IMR-90 (cell line): ENCODE measurements at regions not wholly inside any gene's neighbourhood (a gene's known extent, or its start where the extent isn't known, plus 50 kb on each side); places are given as distances from the start of the nearest gene placed in this dataset.

ENCODE experiments used
- ATAC-seq: fragments of 200-7000 bp; cut with Tn5 transposase; 2 replicates; pipeline ENCODE4 v1.9.1; 2020; ENCODE audit warnings: low read depth, mild to moderate bottlenecking, moderate library complexity
- BruUV-seq: library from RNA; stranded (reverse); fragments of 400-500 nt; replicated peaks from 2 replicates; lab custom pipeline; 2021; lab: Mats Ljungman, UMichigan
- CTCF ChIA-PET: fragments of 300-600 bp; formaldehyde crosslinking; extraction: SDS; loops from one replicate; lab custom pipeline; 2021; ENCODE audit warnings: antibody characterized with exemption; lab: Yijun Ruan, JAX
- POLR2A ChIA-PET: fragments of 300-600 bp; sonication (Branson Sonifier 250); formaldehyde crosslinking; loops from one replicate; lab custom pipeline; 2022; ENCODE audit warnings: antibody characterized with exemption; ENCODE audit not compliant: unreplicated experiment; lab: Charles Lee
- DNase-seq: peaks from one replicate; pipeline ENCODE4 v3.0.0; 2013
- H2AFZ ChIP-seq: replicated peaks from 2 replicates; pipeline ENCODE3; 2013; ENCODE audit warnings: low read length, mild to moderate bottlenecking; ENCODE audit not compliant: poor library complexity
- H2AK5ac ChIP-seq: 2 replicates; pipeline ENCODE4 v1.6.1; 2013; ENCODE audit warnings: low read depth, low read length, inconsistent platforms
- H2AK9ac ChIP-seq: replicated peaks from 2 replicates; pipeline ENCODE3; 2013; ENCODE audit warnings: mild to moderate bottlenecking, low read depth, low read length, moderate library complexity; ENCODE audit not compliant: poor library complexity
- H2BK120ac ChIP-seq: 2 replicates; pipeline ENCODE4 v1.6.1; 2013; ENCODE audit warnings: low read depth, low read length, inconsistent platforms
- H2BK15ac ChIP-seq: 3 replicates; pipeline ENCODE4 v1.6.1; 2013; ENCODE audit warnings: low read depth, low read length, inconsistent platforms
- H2BK20ac ChIP-seq: 2 replicates; pipeline ENCODE4 v1.6.1; 2013; ENCODE audit warnings: low read depth, mild to moderate bottlenecking, inconsistent platforms, low read length, moderate library complexity
- H2BK5ac ChIP-seq: 2 replicates; pipeline ENCODE4 v1.6.1; 2013; ENCODE audit warnings: mild to moderate bottlenecking, low read depth, low read length, inconsistent platforms; ENCODE audit not compliant: poor library complexity, severe bottlenecking
- H3K14ac ChIP-seq: replicated peaks from 2 replicates; pipeline ENCODE4 v1.6.1; 2013; ENCODE audit warnings: low read depth, low read length, inconsistent platforms
- H3K18ac ChIP-seq: 2 replicates; pipeline ENCODE4 v1.6.1; 2013; ENCODE audit warnings: low read depth, low read length, control low read depth
- H3K23ac ChIP-seq: 2 replicates; pipeline ENCODE4 v1.6.1; 2013; ENCODE audit warnings: low read depth, low read length, inconsistent platforms
- H3K27ac ChIP-seq: 2 replicates; pipeline ENCODE4 v1.5.1; 2013; ENCODE audit warnings: mild to moderate bottlenecking, control low read depth, low read length; ENCODE audit not compliant: insufficient read depth
- H3K27me3 ChIP-seq: 2 replicates; pipeline ENCODE4 v1.6.1; 2013; ENCODE audit warnings: low read length; ENCODE audit not compliant: control insufficient read depth, insufficient read depth
- H3K36me3 ChIP-seq: 2 replicates; pipeline ENCODE4 v1.6.1; 2013; ENCODE audit warnings: low read length, mixed read lengths; ENCODE audit not compliant: control insufficient read depth, insufficient read depth
- H3K4ac ChIP-seq: 2 replicates; pipeline ENCODE4 v1.6.1; 2013; ENCODE audit warnings: low read depth, low read length, inconsistent platforms
- H3K4me1 ChIP-seq: 2 replicates; pipeline ENCODE4 v1.6.1; 2013; ENCODE audit warnings: low read length, mixed read lengths; ENCODE audit not compliant: control insufficient read depth, insufficient read depth
- H3K4me2 ChIP-seq: 2 replicates; pipeline ENCODE4 v1.6.1; 2013; ENCODE audit warnings: low read depth, mild to moderate bottlenecking, control low read depth, low read length, moderate library complexity
- H3K4me3 ChIP-seq: 2 replicates; pipeline ENCODE4 v1.5.1; 2013; ENCODE audit warnings: low read depth, mild to moderate bottlenecking, control low read depth, low read length, moderate library complexity; ENCODE audit not compliant: insufficient read depth
- H3K56ac ChIP-seq: 2 replicates; pipeline ENCODE4 v1.6.1; 2013; ENCODE audit warnings: low read length, inconsistent platforms; ENCODE audit not compliant: insufficient read depth; ENCODE audit errors: extremely low read depth
- H3K79me1 ChIP-seq, 2 experiments: 2 replicates each; pipeline ENCODE4 v1.6.1; 2013; ENCODE audit warnings: low read length in 2 of 2, inconsistent platforms in 1 of 2, low read depth in 1 of 2
- H3K9ac ChIP-seq: 2 replicates; pipeline ENCODE4 v1.6.1; 2013; ENCODE audit warnings: low read depth, low read length, control low read depth
- H3K9me1 ChIP-seq: 2 replicates; pipeline ENCODE4 v1.6.1; 2013; ENCODE audit warnings: low read length, inconsistent platforms; ENCODE audit not compliant: insufficient read depth
- H3K9me3 ChIP-seq: 2 replicates; pipeline ENCODE4 v1.6.1; 2013; ENCODE audit warnings: low read length; ENCODE audit not compliant: control insufficient read depth, insufficient read depth
- H4K20me1 ChIP-seq: 2 replicates; pipeline ENCODE4 v1.6.1; 2013; ENCODE audit warnings: low read length, inconsistent platforms; ENCODE audit not compliant: insufficient read depth
- H4K5ac ChIP-seq: 2 replicates; pipeline ENCODE4 v1.6.1; 2013; ENCODE audit warnings: mild to moderate bottlenecking, low read depth, low read length, control low read depth
- H4K8ac ChIP-seq, 2 experiments: 2 replicates each; pipeline ENCODE4 v1.6.1; 2013; ENCODE audit warnings: low read depth in 2 of 2, low read length in 2 of 2, control low read depth in 1 of 2, inconsistent platforms in 1 of 2
- H4K91ac ChIP-seq: 2 replicates; pipeline ENCODE4 v1.6.1; 2013; ENCODE audit warnings: low read depth, low read length, inconsistent platforms; ENCODE audit not compliant: insufficient read depth
- BHLHE40 ChIP-seq: fragments of 150-350 bp; IDR thresholded peaks from 2 replicates; pipeline ENCODE4 v1.6.1; 2016; ENCODE audit warnings: mild to moderate bottlenecking, low read depth, low read length
- CEBPB ChIP-seq: IDR thresholded peaks from 2 replicates; pipeline ENCODE4 v1.6.1; 2012; ENCODE audit warnings: low read depth, low read length, improper control_type of control experiment
- FOS ChIP-seq: fragments of 150-350 bp; IDR thresholded peaks from 2 replicates; pipeline ENCODE4 v1.6.1; 2016; ENCODE audit warnings: low read depth, low read length
- MAFK ChIP-seq: IDR thresholded peaks from 2 replicates; pipeline ENCODE4 v1.6.1; 2012; ENCODE audit warnings: low read depth, low read length, improper control_type of control experiment
- MAZ ChIP-seq: IDR thresholded peaks from 2 replicates; pipeline ENCODE4 v1.6.1; 2012; ENCODE audit warnings: low read depth, mild to moderate bottlenecking, low read length, improper control_type of control experiment, moderate library complexity, borderline replicate concordance
- NFE2L2 ChIP-seq: fragments of 150-350 bp; IDR thresholded peaks from 2 replicates; pipeline ENCODE4 v1.6.1; 2016; ENCODE audit warnings: low read depth, mild to moderate bottlenecking, low read length
- RFX5 ChIP-seq: IDR thresholded peaks from 2 replicates; pipeline ENCODE4 v1.8.0; 2012; ENCODE audit warnings: low read depth, mild to moderate bottlenecking, low read length, moderate library complexity
- WGBS, 2 experiments: methylation state at CpG; one replicate each; pipeline versions ENCODE4 v1.1.5 to v1.1.7; 2013; ENCODE audit warnings: missing lambda C conversion rate in 2 of 2; ENCODE audit not compliant: insufficient read length in 1 of 2; ENCODE audit errors: extremely low coverage in 2 of 2; 5-methylcytosine and 5-hydroxymethylcytosine counted together
- dilution Hi-C: fragments of 300-500 bp; cut with HindIII; formaldehyde crosslinking; loops from one replicate; pipeline ENCODE4 v1.14.3; 2018; ENCODE audit warnings: low sequenced_read_pairs; ENCODE audit not compliant: unreplicated experiment
- in situ Hi-C: fragments of 300-500 bp; cut with MboI; formaldehyde crosslinking; loops from 3 replicates; pipeline ENCODE4 v1.14.3; 2019; ENCODE audit warnings: low sequenced_read_pairs, inconsistent platforms, mixed read lengths
- intact Hi-C: fragments of 100-400 bp; cut with micrococcal nuclease; formaldehyde crosslinking; loops from 2 replicates; pipeline ENCODE4 v1.10.0; 2022
- TF ChIP-seq, protein P1 (sequence below): fragments of 150-350 bp; IDR thresholded peaks from 2 replicates; pipeline ENCODE4 v1.6.1; 2017; ENCODE audit warnings: mild to moderate bottlenecking, antibody characterized with exemption, low read length, low read depth

DNA sequence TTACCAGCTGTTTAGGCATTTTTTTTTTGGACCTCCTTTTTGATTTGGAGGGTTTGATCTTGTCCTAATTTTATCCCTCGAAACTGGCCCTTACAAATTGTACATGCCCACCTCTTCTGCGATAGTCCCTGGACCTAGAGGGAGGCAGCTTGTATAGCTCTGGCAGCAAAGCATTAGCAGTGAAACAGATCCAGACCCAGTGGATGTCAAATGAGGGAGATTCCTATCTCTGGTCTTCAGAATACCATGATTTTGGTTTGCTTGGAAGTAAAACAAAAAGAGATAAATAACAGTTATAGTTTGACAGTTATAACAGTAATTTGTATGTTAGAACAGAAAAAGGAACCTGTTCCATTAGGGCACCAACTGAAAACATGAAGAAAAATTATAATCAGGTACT is 123.6 kb downstream of the MIS18A start:
- H2BK120ac ChIP-seq, result no peak overlapping the region
- no peak overlapping the region for H2AK5ac ChIP-seq
- no peak overlapping the region for H3K56ac ChIP-seq
- H3K36me3 ChIP-seq, result no peaks in the 10 kb centered on the region
- intact Hi-C loops (no loop called here), dilution Hi-C loops (no loop called here), in situ Hi-C loops (no loop called here)
- no peak overlapping the region for H3K4ac ChIP-seq
- no peak overlapping the region for H4K8ac ChIP-seq
- no peaks in the 10 kb centered on the region for H3K79me1 ChIP-seq
- no peaks in the 10 kb centered on the region for H4K20me1 ChIP-seq
- ChIA-PET POLR2A (no interaction called here), CTCF (no interaction called here)
- no peak overlapping the region for H3K4me3 ChIP-seq
- no peak overlapping the region for H3K9ac ChIP-seq
- H4K91ac ChIP-seq, result no peak overlapping the region
- H3K27ac ChIP-seq, result no peak overlapping the region
- H3K9me1 ChIP-seq, result no peaks in the 10 kb centered on the region
- ATAC-seq, result no peak
- H3K14ac ChIP-seq, result no peak overlapping the region
- peaks cover 1% of the 10 kb centered on the region; the same call in 1 of the 2 replicates for H3K27me3 ChIP-seq
- H2BK15ac ChIP-seq, result no peak overlapping the region
- H2BK20ac ChIP-seq, result no peak overlapping the region
- H3K9me3 ChIP-seq, result no peaks in the 10 kb centered on the region
- TF ChIP-seq RFX5 (no peak), FOS (no peak), MAZ (no peak), MAFK (no peak), BHLHE40 (no peak), NFE2L2 (no peak), CEBPB (no peak)
- TF ChIP-seq, protein P1, sequence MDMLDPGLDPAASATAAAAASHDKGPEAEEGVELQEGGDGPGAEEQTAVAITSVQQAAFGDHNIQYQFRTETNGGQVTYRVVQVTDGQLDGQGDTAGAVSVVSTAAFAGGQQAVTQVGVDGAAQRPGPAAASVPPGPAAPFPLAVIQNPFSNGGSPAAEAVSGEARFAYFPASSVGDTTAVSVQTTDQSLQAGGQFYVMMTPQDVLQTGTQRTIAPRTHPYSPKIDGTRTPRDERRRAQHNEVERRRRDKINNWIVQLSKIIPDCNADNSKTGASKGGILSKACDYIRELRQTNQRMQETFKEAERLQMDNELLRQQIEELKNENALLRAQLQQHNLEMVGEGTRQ, result no peak
- no CpG with 5 or more reads among the region's 2 CpGs for WGBS, 2 experiments
- no peak overlapping the region for H2AFZ ChIP-seq
- no peak overlapping the region for H2BK5ac ChIP-seq
- BruUV-seq, result no TSS peak
- no peak overlapping the region for H3K18ac ChIP-seq
- no peak overlapping the region for H4K5ac ChIP-seq
- no peaks in the 10 kb centered on the region for H3K4me1 ChIP-seq
- no peak overlapping the region for H3K4me2 ChIP-seq
- DNase-seq, result no peak
- no peak overlapping the region for H3K23ac ChIP-seq
- H2AK9ac ChIP-seq, result no peak overlapping the region
